Karpas-422 (cell line): ENCODE measurements at regions not wholly inside any gene's neighbourhood (a gene's known extent, or its start where the extent isn't known, plus 50 kb on each side); places are given as distances from the start of the nearest gene placed in this dataset.
A peak's percentile ranks its signal among the peaks of the same experiment; 100 is the strongest.

Experiments
- DNase-seq: peaks from one replicate; pipeline ENCODE4 v3.0.0-alpha.2; 2015
- H2AFZ ChIP-seq: fragments of 200-600 bp; sonication (generic); 2 replicates; pipeline ENCODE4 v1.6.1; 2014; ENCODE audit warnings: antibody characterized with exemption, low read length, mixed read lengths
- H3K27ac ChIP-seq: fragments of 200-600 bp; sonication (generic); 2 replicates; pipeline ENCODE4 v1.5.1; 2014; ENCODE audit warnings: mild to moderate bottlenecking, low read length, moderate library complexity
- H3K27me3 ChIP-seq: fragments of 200-600 bp; sonication (generic); 2 replicates; pipeline ENCODE4 v1.6.1; 2014; ENCODE audit warnings: low read length, mixed read lengths
- H3K36me3 ChIP-seq: fragments of 200-600 bp; sonication (generic); 2 replicates; pipeline ENCODE4 v1.6.1; 2014; ENCODE audit warnings: low read length, mixed read lengths; ENCODE audit not compliant: insufficient read depth
- H3K4me1 ChIP-seq: fragments of 200-600 bp; sonication (generic); 2 replicates; pipeline ENCODE4 v1.6.1; 2014; ENCODE audit warnings: mild to moderate bottlenecking, low read length, mixed read lengths
- H3K4me2 ChIP-seq: fragments of 200-600 bp; sonication (generic); 2 replicates; pipeline ENCODE4 v1.6.1; 2014; ENCODE audit warnings: low read length, low read depth, mild to moderate bottlenecking; ENCODE audit not compliant: poor library complexity, severe bottlenecking
- H3K4me3 ChIP-seq: fragments of 200-600 bp; sonication (generic); 2 replicates; pipeline ENCODE4 v1.5.1; 2014; ENCODE audit warnings: mild to moderate bottlenecking, antibody characterized with exemption, low read length, mixed read lengths
- H3K79me2 ChIP-seq: fragments of 200-600 bp; sonication (generic); 2 replicates; pipeline ENCODE4 v1.6.1; 2014; ENCODE audit warnings: mild to moderate bottlenecking, low read length, mixed read lengths
- H3K9ac ChIP-seq: fragments of 200-600 bp; sonication (generic); 2 replicates; pipeline ENCODE4 v1.6.0; 2014; ENCODE audit warnings: low read length
- H3K9me2 ChIP-seq: fragments of 200-600 bp; sonication (generic), shearing (Covaris generic); replicated peaks from 2 replicates; pipeline ENCODE4 v1.6.0; 2014; ENCODE audit warnings: mild to moderate bottlenecking, low read length, moderate library complexity; ENCODE audit not compliant: insufficient read depth
- H3K9me3 ChIP-seq: fragments of 300-700, 200-600 bp; sonication (generic); 2 replicates; pipeline ENCODE4 v1.6.1; 2014; ENCODE audit warnings: low read length, mixed read lengths
- H4K20me1 ChIP-seq: fragments of 200-600 bp; sonication (generic); 2 replicates; pipeline ENCODE4 v1.6.1; 2014; ENCODE audit warnings: mild to moderate bottlenecking, antibody characterized with exemption, low read length, low read depth; ENCODE audit not compliant: insufficient read depth

GRCh38 chr17:33628500-33629346 lies 335.6 kb upstream of the ASIC2 start:
- Histone ChIP-seq H4K20me1 (no peaks in the 10 kb centered on the region), H3K9me3 (no peaks in the 10 kb centered on the region), H3K79me2 (no peaks in the 10 kb centered on the region), H3K36me3 (no peaks in the 10 kb centered on the region), H3K4me3 (no peak overlapping the region), H3K9ac (no peak overlapping the region), H3K27ac (no peak overlapping the region), H2AFZ (no peak overlapping the region), H3K4me2 (no peak overlapping the region), H3K27me3 (no peaks in the 10 kb centered on the region), H3K4me1 (no peaks in the 10 kb centered on the region), H3K9me2 (no peaks in the 10 kb centered on the region)
- DNase-seq = no peak

GRCh38 chr17:33633446-33633845 lies 340.4 kb upstream of the ASIC2 start:
- no peak overlapping the region for H3K27ac ChIP-seq
- H3K4me1 ChIP-seq = no peaks in the 10 kb centered on the region
- H3K4me3 ChIP-seq = no peak overlapping the region
- no peaks in the 10 kb centered on the region; the same call in 1 of the 2 replicates for H3K9me3 ChIP-seq
- H3K9me2 ChIP-seq = no peaks in the 10 kb centered on the region
- H3K9ac ChIP-seq = no peak overlapping the region
- no peaks in the 10 kb centered on the region for H4K20me1 ChIP-seq
- no peaks in the 10 kb centered on the region for H3K79me2 ChIP-seq
- H3K36me3 ChIP-seq = no peaks in the 10 kb centered on the region
- no peak overlapping the region for H2AFZ ChIP-seq
- 0 out of 2 replicates have a peak, but pooled peaks cover 3% of the 10 kb centered on the region for H3K27me3 ChIP-seq
- DNase-seq = no peak
- H3K4me2 ChIP-seq = no peak overlapping the region

- Histone ChIP-seq H4K20me1 (no peaks in the 10 kb centered on the region), H3K9ac (no peak overlapping the region), H3K4me1 (no peaks in the 10 kb centered on the region), H3K9me2 (no peaks in the 10 kb centered on the region), H3K36me3 (no peaks in the 10 kb centered on the region), H3K4me2 (no peak overlapping the region), H3K27me3 (0 out of 2 replicates have a peak, but pooled peaks cover 3% of the 10 kb centered on the region), H2AFZ (no peak overlapping the region), H3K4me3 (no peak overlapping the region), H3K27ac (no peak overlapping the region), H3K79me2 (no peaks in the 10 kb centered on the region), H3K9me3 (no peaks in the 10 kb centered on the region; the same call in 1 of the 2 replicates)
- DNase-seq = no peak
Observed at GRCh38 chr17:33637534-33637933, 344.4 kb upstream of the ASIC2 start.

GRCh38 chr17:33639103-33639880 lies 346.2 kb upstream of the ASIC2 start:
- H3K4me2 ChIP-seq = no peak overlapping the region
- H3K36me3 ChIP-seq = no peaks in the 10 kb centered on the region
- no peak overlapping the region for H3K9ac ChIP-seq
- H3K27ac ChIP-seq = no peak overlapping the region
- H3K27me3 ChIP-seq = 0 out of 2 replicates have a peak, but pooled peaks cover 3% of the 10 kb centered on the region
- no peaks in the 10 kb centered on the region for H3K9me2 ChIP-seq
- H3K9me3 ChIP-seq = no peaks in the 10 kb centered on the region; the same call in 1 of the 2 replicates
- no peak overlapping the region for H2AFZ ChIP-seq
- no peaks in the 10 kb centered on the region for H3K79me2 ChIP-seq
- no peaks in the 10 kb centered on the region for H4K20me1 ChIP-seq
- no peak overlapping the region for H3K4me3 ChIP-seq
- DNase-seq = no peak
- no peaks in the 10 kb centered on the region for H3K4me1 ChIP-seq

- Histone ChIP-seq H4K20me1 (no peaks in the 10 kb centered on the region), H3K4me2 (no peak overlapping the region), H3K4me1 (no peaks in the 10 kb centered on the region), H3K9me2 (no peaks in the 10 kb centered on the region), H3K9me3 (no peaks in the 10 kb centered on the region; the same call in 1 of the 2 replicates), H3K79me2 (no peaks in the 10 kb centered on the region), H3K9ac (no peak overlapping the region), H3K36me3 (no peaks in the 10 kb centered on the region), H3K4me3 (no peak overlapping the region), H3K27ac (no peak overlapping the region), H2AFZ (no peak overlapping the region), H3K27me3 (0 out of 2 replicates have a peak, but pooled peaks cover 3% of the 10 kb centered on the region)
- DNase-seq = no peak
Observed at GRCh38 chr17:33640629-33641028, 347.5 kb upstream of the ASIC2 start.

GRCh38 chr17:33642002-33642401 lies 348.9 kb upstream of the ASIC2 start:
- Histone ChIP-seq H2AFZ (no peak overlapping the region), H4K20me1 (no peaks in the 10 kb centered on the region), H3K4me3 (no peak overlapping the region), H3K9me3 (no peaks in the 10 kb centered on the region; the same call in 1 of the 2 replicates), H3K79me2 (no peaks in the 10 kb centered on the region), H3K9me2 (no peaks in the 10 kb centered on the region), H3K4me2 (no peak overlapping the region), H3K9ac (no peak overlapping the region), H3K27me3 (0 out of 2 replicates have a peak, but pooled peaks cover 3% of the 10 kb centered on the region), H3K36me3 (no peaks in the 10 kb centered on the region), H3K27ac (no peak overlapping the region), H3K4me1 (no peaks in the 10 kb centered on the region)
- DNase-seq = peak; percentile 55

GRCh38 chr17:33647956-33648355 lies 354.9 kb upstream of the ASIC2 start:
- H2AFZ ChIP-seq = no peak overlapping the region
- DNase-seq = peak; percentile 47
- no peak overlapping the region for H3K9ac ChIP-seq
- no peaks in the 10 kb centered on the region for H3K9me3 ChIP-seq
- H3K4me1 ChIP-seq = no peaks in the 10 kb centered on the region
- no peaks in the 10 kb centered on the region for H3K9me2 ChIP-seq
- no peaks in the 10 kb centered on the region for H3K36me3 ChIP-seq
- no peak overlapping the region for H3K4me3 ChIP-seq
- H3K79me2 ChIP-seq = no peaks in the 10 kb centered on the region
- H3K27ac ChIP-seq = no peak overlapping the region
- H3K27me3 ChIP-seq = no peaks in the 10 kb centered on the region
- H4K20me1 ChIP-seq = no peaks in the 10 kb centered on the region
- no peak overlapping the region for H3K4me2 ChIP-seq

GRCh38 chr17:33650304-33650703 lies 357.2 kb upstream of the ASIC2 start:
- Histone ChIP-seq H3K4me1 (no peaks in the 10 kb centered on the region), H3K9me2 (no peaks in the 10 kb centered on the region), H3K4me2 (no peak overlapping the region), H4K20me1 (no peaks in the 10 kb centered on the region), H2AFZ (no peak overlapping the region), H3K79me2 (no peaks in the 10 kb centered on the region), H3K36me3 (no peaks in the 10 kb centered on the region), H3K27me3 (no peaks in the 10 kb centered on the region), H3K9me3 (no peaks in the 10 kb centered on the region), H3K9ac (no peak overlapping the region), H3K27ac (no peak overlapping the region), H3K4me3 (no peak overlapping the region)
- DNase-seq = no peak
